ENCODE measurements at regions not wholly inside any gene's neighbourhood (a gene's known extent, or its start where the extent isn't known, plus 50 kb on each side); places are given as distances from the start of the nearest gene placed in this dataset.

- no peak overlapping the region for H3K27ac ChIP-seq
- DNase-seq (no peak), ATAC-seq (no peak)
- TF ChIP-seq POLR2A (IDR thresholded peaks at IDR 0.05): no peak
- TF ChIP-seq, protein P1, sequence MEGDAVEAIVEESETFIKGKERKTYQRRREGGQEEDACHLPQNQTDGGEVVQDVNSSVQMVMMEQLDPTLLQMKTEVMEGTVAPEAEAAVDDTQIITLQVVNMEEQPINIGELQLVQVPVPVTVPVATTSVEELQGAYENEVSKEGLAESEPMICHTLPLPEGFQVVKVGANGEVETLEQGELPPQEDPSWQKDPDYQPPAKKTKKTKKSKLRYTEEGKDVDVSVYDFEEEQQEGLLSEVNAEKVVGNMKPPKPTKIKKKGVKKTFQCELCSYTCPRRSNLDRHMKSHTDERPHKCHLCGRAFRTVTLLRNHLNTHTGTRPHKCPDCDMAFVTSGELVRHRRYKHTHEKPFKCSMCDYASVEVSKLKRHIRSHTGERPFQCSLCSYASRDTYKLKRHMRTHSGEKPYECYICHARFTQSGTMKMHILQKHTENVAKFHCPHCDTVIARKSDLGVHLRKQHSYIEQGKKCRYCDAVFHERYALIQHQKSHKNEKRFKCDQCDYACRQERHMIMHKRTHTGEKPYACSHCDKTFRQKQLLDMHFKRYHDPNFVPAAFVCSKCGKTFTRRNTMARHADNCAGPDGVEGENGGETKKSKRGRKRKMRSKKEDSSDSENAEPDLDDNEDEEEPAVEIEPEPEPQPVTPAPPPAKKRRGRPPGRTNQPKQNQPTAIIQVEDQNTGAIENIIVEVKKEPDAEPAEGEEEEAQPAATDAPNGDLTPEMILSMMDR (IDR thresholded peaks at IDR 0.05 in 4 of 5, conservative IDR thresholded peaks at IDR 0.05 in 1 of 5): no peak
- H3K36me3 ChIP-seq: no peaks in the 10 kb centered on the region
- intact Hi-C loops (cut with DNase I; ENCODE audit: low total_unique reads): no loop called here
- no peak overlapping the region for H3K4me3 ChIP-seq
- H3K9me3 ChIP-seq: no peaks in the 10 kb centered on the region
- no peaks in the 10 kb centered on the region for H3K27me3 ChIP-seq
- in situ Hi-C loops (cut with MboI; ENCODE audit: low sequenced_read_pairs in 4 of 4): loop anchor here in 1 of 4 donors (25.0 kb wide), 1 partner anchor 91 kb away; no protein-coding TSS in a partner anchor
- no peaks in the 10 kb centered on the region for H3K4me1 ChIP-seq
Measured at GRCh38 chr18:71678144-71678543, 866.0 kb downstream of the CBLN2 start.

DNA sequence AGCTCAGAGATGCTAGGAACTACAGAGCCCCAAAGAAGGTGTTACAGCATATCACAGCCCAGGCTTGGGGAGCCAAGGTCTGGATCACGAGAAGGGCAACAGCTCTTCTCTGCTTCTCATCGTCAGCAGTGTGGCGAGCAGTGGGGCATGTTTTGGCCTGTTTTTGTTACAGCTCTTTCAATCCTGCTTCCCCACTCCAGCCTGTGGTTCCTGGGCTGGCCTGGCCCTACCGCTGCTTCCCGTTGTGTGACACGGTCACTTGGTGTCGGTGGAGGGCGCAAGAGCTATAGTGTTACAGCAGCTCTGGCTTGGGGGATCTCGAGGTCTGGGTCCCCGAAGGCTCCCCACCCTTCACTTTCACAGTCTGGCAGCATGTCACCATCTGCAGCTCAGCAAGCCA, 870.2 kb downstream of the CBLN2 start:
- no peaks in the 10 kb centered on the region for H3K36me3 ChIP-seq
- no peaks in the 10 kb centered on the region for H3K4me1 ChIP-seq
- H3K27ac ChIP-seq: no peak overlapping the region
- TF ChIP-seq, protein P1 (IDR thresholded peaks at IDR 0.05 in 4 of 5, conservative IDR thresholded peaks at IDR 0.05 in 1 of 5): no peak
- TF ChIP-seq POLR2A (IDR thresholded peaks at IDR 0.05): no peak
- no peak overlapping the region for H3K4me3 ChIP-seq
- H3K9me3 ChIP-seq: no peaks in the 10 kb centered on the region
- intact Hi-C loops (cut with DNase I; ENCODE audit: low total_unique reads): no loop called here
- in situ Hi-C loops (cut with MboI; ENCODE audit: low sequenced_read_pairs in 4 of 4): no loop called here
- no peaks in the 10 kb centered on the region for H3K27me3 ChIP-seq
- ATAC-seq (no peak), DNase-seq (no peak)

- no peaks in the 10 kb centered on the region for H3K36me3 ChIP-seq
- DNase-seq (no peak), ATAC-seq (no peak)
- H3K4me3 ChIP-seq: no peak overlapping the region
- H3K9me3 ChIP-seq: no peaks in the 10 kb centered on the region
- in situ Hi-C loops (cut with MboI; ENCODE audit: low sequenced_read_pairs in 4 of 4) (no loop called here), intact Hi-C loops (cut with DNase I; ENCODE audit: low total_unique reads) (no loop called here)
- H3K27ac ChIP-seq: no peak overlapping the region
- no peaks in the 10 kb centered on the region for H3K27me3 ChIP-seq
- no peak for TF ChIP-seq POLR2A (IDR thresholded peaks at IDR 0.05)
- TF ChIP-seq, protein P1 (IDR thresholded peaks at IDR 0.05 in 4 of 5, conservative IDR thresholded peaks at IDR 0.05 in 1 of 5): no peak
- H3K4me1 ChIP-seq: no peaks in the 10 kb centered on the region
Measured at GRCh38 chr18:71673498-71673897, 870.6 kb downstream of the CBLN2 start.

GRCh38 chr18:71666481-71666880, 877.7 kb downstream of the CBLN2 start:
- H3K4me3 ChIP-seq: no peak overlapping the region
- no peaks in the 10 kb centered on the region for H3K36me3 ChIP-seq
- DNase-seq: no peak
- TF ChIP-seq, protein P1 (IDR thresholded peaks at IDR 0.05 in 4 of 5, conservative IDR thresholded peaks at IDR 0.05 in 1 of 5): no peak
- TF ChIP-seq POLR2A (IDR thresholded peaks at IDR 0.05): no peak
- no peak for ATAC-seq
- H3K27ac ChIP-seq: no peak overlapping the region
- in situ Hi-C loops (cut with MboI; ENCODE audit: low sequenced_read_pairs in 4 of 4) (no loop called here), intact Hi-C loops (cut with DNase I; ENCODE audit: low total_unique reads) (no loop called here)
- no peaks in the 10 kb centered on the region for H3K9me3 ChIP-seq
- no peaks in the 10 kb centered on the region for H3K4me1 ChIP-seq
- H3K27me3 ChIP-seq: no peaks in the 10 kb centered on the region

GRCh38 chr18:71665131-71665530, 879.0 kb downstream of the CBLN2 start:
- Histone ChIP-seq H3K27me3 (no peaks in the 10 kb centered on the region), H3K36me3 (no peaks in the 10 kb centered on the region), H3K9me3 (no peaks in the 10 kb centered on the region), H3K27ac (no peak overlapping the region), H3K4me1 (no peaks in the 10 kb centered on the region), H3K4me3 (no peak overlapping the region)
- DNase-seq (no peak), ATAC-seq (no peak)
- TF ChIP-seq, protein P1 (IDR thresholded peaks at IDR 0.05 in 4 of 5, conservative IDR thresholded peaks at IDR 0.05 in 1 of 5): no peak
- no peak for TF ChIP-seq POLR2A (IDR thresholded peaks at IDR 0.05)
- in situ Hi-C loops (cut with MboI; ENCODE audit: low sequenced_read_pairs in 4 of 4): no loop called here
- intact Hi-C loops (cut with DNase I; ENCODE audit: low total_unique reads): no loop called here
